Fibroblast of skin of back (primary cell): ENCODE measurements at regions not wholly inside any gene's neighbourhood (a gene's known extent, or its start where the extent isn't known, plus 50 kb on each side); places are given as distances from the start of the nearest gene placed in this dataset.

Experiments
- DNase-seq: peaks from one replicate; pipeline ENCODE4 v3.0.0-alpha.2; 2013

DNA sequence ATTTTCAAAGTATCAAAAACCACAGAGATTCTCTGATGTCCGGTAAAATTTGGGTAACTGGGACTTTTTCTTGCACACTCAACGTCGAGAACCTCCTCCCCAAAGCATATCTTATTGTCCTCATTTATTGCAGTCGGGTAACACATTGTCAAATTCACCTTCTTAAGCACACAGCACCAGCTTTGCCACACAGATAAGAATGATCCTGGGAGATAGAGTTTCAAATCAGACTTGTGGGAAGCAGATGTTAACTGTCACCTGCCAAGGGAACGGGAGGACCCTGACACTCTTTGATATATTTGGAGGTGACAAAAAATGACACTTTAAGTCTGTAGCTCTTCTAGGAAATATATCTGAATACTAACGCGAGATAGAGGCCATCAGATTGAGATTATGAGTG, 282.1 kb upstream of the BMP2 start:
- no peak for DNase-seq

DNA sequence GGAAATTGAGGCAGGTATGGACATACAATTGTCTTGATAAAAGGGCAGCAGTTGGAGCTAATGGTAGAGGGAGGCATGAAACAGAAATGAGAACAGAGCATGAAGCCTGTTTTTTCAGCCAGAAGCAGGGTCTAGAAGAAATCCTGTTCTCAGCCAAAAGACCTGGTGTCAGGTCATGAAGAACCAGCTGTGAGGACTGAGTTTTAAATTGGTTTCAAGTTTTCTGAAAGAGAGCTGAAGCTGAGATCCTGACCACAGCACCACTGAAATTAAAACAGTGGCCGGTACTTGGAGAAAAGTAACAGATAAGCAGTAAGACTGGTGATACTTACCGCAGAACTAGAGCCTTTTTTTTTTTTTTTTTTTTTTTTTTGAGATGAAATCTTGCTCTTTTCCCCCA, 283.8 kb upstream of the BMP2 start:
- DNase-seq = no peak

DNA sequence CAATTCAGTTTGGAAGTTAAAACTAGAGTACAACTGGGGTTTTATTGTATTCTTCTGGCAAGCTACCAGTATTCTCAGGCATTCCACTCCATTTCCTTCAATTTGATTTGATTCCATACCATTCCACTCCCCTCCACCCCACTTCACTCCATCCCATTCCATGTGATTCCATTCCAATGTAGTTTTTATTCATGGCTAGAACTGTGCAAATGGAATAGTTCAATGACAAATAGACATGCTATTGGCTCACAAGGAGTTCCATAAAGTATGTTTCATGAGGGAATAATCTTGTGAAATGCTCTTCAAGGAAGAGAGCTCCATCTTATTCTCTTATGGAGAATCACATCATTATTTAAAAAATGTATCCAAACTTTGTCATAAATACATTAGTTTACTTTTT, 285.0 kb upstream of the BMP2 start:
- no peak for DNase-seq

DNA sequence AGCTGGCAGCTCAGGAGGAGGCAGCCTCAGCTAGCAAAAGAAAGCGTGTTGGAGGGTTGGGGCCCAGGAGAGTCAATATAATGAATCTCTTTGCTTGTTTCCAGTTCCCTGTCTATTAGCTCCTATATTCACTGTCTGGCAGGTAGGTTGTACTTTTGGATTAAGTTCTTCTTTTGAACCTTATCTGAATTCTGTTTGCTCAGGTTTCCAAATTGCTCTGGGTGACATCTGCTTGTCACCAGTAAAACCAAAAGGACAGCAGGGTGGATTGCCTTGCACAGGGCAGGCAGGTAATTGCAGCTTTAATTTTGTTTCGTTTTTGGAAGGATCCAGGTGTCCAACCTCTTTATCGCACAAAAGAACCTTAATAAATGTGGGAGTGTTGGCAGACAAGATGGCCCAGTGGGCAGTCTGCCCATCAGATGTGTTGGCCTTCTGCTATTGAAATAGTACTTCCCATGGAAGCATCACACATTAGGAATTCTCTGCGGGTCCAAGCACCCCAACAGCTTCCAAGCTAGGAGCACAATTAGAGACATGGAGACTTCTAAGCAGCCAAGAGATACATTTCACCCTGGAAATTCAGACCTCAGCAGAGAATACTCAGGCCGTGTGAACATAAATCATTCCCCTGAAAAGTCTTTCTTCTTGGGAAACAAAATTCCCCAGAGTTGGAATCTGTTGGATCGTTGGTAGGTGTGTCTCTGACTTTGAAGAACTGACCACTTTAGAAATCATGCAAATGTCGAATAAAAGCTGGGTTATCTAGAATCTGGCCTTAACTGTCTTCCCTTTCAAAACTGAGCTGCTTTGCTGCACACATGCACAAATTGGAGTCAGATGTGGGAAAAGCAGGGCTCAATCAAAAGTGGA, 286.9 kb upstream of the BMP2 start:
- DNase-seq = no peak

DNA sequence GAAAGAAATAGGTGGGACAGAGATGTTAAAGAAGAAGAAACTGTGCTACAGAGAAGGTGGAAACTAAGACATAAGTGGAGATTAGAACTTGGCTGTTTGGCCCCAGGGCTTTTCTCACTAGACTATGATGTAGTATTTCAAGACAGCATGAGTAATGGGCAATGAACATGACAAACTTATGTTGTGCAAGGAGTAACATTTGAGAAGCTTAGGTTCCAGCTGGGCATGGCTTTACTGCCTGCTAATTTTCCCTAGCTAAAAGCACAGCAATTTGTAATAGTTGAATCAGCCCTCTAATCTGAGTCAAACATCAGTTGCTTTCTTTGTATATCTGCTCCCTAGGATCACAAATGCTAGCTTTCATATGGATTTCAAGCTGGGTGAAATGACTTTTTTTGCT, 294.3 kb upstream of the BMP2 start:
- DNase-seq = peak; percentile 12

DNA sequence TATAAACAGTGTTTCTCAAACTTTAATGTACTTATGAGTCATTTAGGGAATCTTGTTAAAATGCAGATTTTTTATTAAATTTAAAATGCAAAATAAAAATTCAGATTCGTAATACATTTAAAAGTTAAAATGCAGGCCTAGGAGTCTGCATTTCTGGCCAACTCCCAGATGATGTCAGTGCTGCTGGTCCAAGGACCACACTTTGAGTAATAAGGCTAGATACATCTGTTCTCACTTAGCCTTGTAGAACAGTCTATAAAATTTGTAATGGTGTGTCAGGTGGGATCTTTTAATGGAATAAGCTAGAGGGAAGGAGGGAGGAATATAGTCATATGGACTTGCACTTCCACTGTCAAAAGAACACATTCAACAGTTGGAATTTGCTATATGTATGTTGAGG, 295.6 kb upstream of the BMP2 start:
- DNase-seq = no peak

DNA sequence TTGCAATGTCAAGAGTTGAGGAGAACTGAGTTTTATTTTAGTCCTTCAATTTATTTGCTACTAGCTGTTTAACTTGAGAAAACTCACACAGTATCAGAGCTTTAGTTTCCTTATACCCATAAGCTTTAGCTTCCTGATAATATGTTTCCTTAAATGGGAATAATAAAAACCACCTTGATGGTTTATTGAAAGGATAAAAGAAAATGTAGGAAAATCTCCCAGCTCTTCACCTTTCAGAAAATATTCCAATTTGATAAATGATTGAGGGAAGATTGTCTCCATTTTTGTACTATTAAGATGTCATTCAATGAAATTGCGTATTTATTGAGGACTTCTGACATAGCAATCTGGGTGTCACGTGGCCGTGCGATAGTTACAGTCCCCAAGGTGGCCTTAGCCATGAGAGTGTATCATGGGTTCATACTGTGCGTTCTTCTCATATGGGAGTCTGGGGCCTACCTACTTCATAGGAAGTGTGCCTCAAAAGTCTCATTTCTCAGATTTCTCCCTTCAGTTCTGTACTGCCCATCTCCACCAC, 296.3 kb upstream of the BMP2 start:
- no peak for DNase-seq

DNA sequence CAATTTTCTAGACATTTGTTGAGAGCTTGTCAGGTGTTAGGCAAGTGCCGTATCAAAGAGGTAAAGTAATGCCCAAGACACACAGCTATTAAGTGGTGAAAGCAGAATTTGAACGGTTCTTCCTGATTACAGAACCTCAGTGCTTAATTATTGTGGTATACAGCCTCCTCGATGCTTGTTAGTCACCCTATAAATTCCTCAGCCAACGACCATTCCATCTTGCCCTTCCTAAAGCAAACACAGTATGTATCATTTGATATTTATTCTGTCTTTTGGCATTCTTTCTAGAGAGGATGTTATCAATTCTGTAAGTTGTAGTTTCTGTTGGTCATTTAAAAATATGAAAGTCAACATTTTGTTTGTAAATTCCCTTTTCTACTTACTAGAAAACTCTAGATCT, 297.8 kb upstream of the BMP2 start:
- peak; percentile 3 for DNase-seq

DNA sequence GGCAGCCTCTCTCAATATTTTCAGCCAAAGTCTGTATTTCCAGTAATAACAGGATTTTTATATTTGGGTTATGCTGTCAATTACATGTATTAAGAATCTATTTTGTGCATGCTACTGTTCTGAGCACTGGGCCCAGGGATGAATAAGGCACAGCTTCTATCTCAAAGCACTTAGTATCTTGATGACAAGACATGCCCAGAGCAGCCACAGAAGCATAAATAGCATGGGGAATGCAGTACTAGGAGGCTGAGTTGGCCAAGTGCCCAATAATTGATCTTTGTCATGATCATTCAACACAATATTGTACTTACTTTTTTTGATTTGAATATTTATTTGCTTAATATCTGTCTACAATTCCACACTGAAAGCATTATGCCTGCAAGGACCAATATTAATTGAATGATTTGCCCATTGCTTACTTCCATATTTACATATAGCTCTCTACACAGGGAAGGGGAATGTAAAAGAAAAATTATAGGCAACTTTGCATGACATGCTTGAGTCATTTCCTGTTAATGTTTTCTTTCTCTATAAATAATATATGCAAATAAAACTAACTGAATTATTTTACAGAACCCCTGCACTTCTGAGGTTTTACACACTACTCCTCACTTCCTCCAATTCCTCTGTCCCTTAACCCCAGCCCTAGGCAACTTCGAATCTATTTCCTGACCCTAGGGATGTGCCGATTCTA, 298.9 kb upstream of the BMP2 start:
- DNase-seq = peak; percentile 11

DNA sequence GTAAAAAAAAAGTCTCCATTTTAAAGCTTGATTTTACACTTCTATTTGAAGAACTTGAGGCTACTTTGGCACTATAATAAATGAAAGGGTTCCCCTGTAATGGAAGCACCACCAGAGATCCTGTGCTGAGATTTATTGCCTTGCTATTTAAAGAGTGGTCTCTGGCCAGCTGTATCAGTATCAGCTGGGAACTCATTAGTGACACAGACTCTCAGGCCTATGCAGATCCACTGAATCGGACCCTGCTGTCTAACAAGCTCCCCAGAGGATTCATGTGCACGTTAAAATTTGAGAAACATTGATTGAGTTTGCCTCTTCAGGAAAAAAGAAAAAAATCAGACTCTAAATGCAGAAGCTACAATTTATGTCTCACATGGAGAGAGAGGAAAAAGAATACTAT, 299.9 kb upstream of the BMP2 start:
- no peak for DNase-seq

DNA sequence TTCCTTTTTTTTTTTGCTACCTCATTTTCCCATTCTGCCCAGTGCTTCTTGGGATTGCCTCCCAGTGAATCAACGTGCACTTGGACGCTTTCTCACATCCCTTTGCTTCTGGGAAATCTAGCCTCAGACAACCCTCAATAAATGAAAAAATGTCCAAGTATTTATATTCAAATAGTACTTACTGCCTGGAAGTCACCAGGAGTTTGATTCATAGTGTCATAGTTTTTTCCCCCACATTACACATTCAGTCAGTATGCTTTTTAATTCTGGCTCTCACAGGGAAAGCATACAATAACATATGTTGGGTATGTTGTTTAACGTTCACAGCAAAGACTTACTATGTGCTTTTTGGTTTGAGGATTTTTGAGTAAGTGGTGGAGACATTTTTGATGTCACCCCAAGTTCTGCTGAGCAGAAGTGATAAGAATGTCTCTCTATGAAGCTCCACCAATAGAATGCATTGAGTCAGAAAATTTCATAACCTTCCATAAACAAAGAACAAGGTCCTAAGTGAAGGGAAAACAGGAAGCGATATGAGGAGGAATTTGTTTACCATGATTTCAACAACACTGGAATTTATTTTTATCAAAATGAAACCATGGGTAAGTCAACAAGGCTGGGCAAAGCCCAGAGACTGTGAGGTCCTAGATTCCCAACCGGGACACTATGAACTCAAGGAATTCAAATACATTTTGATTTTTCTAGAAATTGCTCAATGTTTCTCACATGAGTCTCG, 301.2 kb upstream of the BMP2 start:
- peak; percentile 62 for DNase-seq

DNA sequence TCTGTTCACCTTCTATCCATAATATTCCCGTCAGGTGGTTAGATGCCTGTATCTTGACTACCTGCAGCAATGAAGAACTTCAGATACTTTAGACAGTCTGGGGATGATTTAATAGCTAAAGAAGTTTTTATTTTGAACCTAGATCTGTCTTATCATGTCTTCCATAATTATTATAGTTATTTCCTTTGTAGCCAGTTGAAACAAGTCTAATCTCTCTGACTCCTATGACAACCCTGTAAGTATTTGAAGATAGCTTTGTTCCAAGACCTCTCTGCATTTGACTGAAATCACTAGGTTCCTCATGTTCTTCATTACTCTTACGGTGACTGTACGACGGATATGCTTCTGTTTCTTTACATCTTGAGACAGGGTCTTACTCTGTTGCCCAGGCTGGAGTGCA, 316.6 kb upstream of the BMP2 start:
- no peak for DNase-seq

DNA sequence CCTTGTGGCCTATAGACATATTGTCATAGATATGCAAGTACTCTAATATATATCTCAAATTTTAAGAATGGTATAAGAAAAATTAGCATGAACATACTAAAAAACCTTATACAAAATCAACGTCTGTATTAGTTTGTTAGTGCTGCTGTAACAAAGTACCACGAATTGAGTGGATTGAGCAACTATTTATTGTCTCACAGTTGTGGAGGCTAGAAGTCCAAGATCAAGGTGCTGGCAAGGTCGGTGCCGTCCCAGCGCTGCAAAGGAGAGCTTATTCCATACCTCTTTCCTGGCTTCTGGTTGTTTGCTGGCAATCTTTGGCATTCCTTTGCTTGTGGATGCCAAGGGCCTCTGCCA, 317.6 kb upstream of the FERMT1 start:
- DNase-seq = no peak

DNA sequence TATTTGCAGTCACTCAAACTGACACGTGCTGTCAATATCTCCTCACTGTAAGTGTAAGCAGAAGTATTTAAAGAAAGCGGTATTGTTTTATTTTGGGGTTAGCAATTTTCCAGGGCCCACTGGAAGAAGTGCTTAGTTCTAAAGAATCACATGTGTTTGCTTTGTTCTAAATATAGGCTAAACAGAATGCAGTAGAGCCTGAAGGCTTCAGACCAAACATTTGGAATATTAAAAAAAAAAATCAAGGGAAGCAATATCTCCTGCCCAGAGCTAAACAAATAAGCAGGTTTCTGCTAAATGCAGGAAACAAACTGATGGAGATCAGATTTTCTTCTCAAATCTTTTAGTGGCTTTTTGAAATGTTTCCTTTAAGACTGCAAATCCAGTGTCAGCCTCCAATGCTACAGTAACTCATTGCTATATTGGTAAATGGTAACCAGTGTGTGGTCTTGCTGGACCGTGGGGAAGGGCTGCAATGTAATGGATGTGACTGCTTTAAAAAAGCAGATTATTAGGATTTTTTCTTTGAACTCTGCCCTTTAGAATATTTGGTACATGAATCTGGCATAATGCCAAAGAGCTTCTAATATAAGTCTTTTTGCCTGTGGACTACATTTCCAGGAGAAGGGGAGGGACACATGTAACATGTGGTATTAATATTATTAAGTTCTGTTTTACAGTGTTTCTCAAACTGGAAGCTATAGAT, 317.1 kb upstream of the FERMT1 start:
- DNase-seq = no peak

DNA sequence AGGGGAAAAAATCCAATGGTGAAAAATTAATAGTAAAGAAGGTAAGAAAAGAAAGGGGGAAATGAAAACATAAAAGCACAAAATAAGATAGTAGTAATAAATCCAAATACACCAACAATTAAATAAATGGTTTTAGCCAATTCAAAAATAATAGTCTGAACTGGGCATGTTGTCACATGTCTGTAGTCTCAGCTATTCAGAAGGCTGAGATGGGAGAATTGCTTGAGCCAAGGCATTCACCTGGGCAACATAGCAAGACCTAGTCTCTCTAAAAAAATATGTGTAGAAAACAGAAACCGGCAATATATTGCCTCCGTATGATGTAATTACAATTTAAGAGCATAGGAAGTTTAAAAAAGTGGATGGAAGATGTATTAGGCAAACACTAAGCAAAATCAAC, 311.3 kb upstream of the FERMT1 start:
- DNase-seq = no peak

DNA sequence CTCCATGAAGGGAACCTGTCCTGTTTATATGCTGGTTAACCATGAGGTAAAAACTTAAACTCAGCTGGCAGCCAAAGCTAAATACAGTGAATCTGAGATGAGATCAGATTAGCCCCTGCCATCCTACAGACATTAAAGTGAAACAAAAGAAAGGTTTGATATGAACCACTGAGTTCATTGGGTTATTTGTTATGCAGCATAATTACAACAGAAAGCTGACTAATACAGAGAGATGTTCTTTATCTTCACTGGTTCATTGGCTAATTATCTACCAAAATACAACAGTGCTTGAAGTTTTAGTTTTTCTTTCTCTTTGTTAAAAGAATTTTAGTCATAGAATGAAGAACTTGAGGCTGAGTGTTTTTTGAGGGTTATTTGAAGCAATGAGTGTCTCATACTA, 307.6 kb upstream of the FERMT1 start:
- no peak for DNase-seq

DNA sequence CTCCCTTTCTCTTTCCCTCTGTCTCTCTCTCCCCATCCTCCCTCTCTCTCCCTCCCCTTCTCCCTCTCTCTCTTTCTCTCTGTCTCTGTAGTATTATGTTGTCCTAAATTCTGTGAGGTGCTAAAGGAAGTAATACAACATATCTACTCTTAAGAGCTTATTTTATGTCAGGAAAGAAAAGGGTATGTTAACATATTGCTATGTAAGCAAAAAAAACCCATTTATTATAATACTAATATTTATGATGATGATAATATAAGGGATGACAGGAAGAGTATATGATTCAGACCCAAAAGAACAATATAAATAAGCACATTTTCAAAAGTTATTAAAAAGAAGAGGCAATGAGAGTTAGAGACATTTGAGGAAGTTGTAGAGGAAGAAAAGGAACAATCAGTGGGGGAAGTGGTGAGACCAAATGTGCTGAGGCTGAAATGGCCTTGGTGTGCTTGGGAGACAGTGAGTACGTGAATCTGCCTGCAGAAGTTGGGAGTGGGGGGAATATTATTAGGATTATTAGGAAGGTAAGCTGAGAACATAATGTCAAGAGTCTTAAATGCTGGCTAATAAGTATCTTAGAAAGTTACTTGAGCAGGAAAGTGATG, 303.6 kb upstream of the FERMT1 start:
- DNase-seq = no peak

DNA sequence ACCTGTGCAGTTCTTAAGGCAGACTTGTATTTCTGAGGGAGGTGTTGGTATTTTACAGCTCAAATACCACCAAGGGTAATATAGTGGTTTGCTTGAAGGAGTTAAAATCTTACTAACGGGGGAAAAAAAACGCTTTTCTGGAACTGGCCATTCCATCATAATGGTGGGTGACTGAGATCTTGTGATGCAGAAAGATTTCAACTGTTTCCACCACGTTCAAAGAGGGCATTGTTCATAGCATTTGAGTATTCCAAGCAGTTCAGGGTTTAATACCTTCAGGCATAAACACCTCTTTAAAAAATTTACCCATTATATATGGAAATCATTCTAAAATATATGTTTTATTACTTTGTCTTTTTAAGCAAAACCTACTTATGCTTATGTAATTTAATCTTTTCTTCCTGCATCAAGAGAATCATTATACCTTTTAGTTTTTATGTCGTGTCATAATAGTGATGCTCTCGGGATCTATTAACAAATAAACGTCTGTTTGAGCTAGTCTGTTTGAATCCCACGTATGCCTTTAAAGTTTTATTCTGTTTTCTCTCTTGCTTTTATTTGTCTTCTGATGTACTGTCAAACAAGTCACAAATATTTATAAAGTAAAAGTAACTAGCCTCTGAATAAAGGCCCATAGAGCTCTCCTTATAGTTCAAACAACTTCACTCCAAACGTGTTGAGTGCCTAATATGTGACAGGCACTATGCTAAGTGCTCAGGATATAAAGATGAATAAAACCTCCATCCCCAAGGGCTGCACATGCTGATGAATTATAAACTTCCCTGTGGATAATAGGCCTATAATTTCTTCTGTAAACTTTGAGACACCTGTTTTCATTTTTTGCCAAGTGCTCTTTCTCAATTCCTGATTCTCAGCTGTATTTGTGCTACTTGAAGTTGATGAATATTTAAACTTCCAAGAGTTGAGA, 298.8 kb upstream of the FERMT1 start:
- no peak for DNase-seq

DNA sequence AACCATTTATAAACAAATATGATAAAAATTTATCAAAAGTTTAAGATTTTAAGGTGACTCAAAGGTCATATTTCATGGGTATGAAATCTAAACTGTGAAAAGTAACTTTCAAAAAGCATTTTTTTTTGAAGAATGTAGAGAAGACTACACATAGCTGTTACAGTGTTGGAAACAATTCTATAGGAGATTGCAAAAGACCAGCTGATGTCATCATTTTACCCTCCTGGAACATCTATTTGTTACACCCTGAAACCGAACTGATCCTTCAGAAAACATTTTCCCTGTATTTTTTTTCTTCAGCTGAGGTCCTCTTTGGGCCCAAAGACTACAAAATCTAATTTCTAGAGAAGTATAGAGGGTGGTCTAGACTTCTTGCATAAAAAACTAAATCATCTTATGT, 297.5 kb upstream of the FERMT1 start:
- no peak for DNase-seq

DNA sequence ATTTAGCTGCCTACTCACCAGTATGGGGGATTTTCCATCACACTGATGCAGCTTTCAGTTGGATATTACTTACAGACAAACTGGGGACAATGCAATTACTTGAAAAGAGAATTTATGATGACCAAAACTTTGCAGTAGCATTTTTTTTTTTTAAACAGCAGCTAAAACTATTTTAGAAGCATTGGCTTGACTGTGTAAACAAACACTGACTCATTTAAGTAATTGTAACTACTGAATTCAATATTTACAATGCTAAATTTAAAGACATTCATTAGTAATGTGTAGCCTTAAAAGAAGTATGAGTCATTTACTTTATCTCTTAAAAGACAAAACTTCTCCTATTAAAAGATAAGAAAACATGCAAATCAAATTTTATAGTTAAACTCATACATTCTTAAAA, 295.9 kb upstream of the FERMT1 start:
- no peak for DNase-seq

DNA sequence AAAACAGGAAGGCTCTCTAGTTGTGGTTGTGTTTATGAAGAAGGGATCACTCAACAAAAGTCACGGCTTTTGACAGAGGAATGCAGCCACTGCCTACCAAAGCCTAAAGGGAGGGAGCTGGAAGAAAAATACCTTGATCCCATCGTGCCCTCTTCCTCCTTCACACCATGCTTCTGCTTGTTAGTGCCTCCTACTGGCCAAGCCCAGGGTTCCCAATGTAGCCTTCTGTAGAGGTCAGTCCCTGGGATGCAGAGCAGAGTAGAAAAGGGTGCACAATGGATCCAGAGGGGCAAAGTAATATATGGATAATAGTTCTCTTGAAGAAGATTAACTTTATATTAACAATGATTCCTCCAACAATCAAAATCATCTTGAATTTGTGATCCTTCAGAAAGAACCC, 293.5 kb upstream of the FERMT1 start:
- no peak for DNase-seq
